Retinal pigment epithelial cell (primary cell): ENCODE measurements at regions not wholly inside any gene's neighbourhood (a gene's known extent, or its start where the extent isn't known, plus 50 kb on each side); places are given as distances from the start of the nearest gene placed in this dataset.
A peak's percentile ranks its signal among the peaks of the same experiment; 100 is the strongest.

Source experiments
- DNase-seq: peaks from one replicate; pipeline ENCODE4 v3.0.0-alpha.2; 2010; ENCODE audit warnings: low read depth
- H3K4me3 ChIP-seq: 2 replicates; pipeline ENCODE4 v1.5.1; 2011; ENCODE audit warnings: mild to moderate bottlenecking, low read length, control low read depth, moderate library complexity
- CTCF ChIP-seq: conservative IDR thresholded peaks from 2 replicates; pipeline ENCODE4 v1.5.1; 2011; ENCODE audit warnings: low read depth, low read length, control low read depth, inconsistent platforms

- DNase-seq = no peak
- no peak overlapping the region for H3K4me3 ChIP-seq
- no peak for TF ChIP-seq CTCF
Observed at GRCh38 chr13:37947419-37948140, 78.0 kb upstream of the TRPC4 start.

GRCh38 chr13:37945651-37946575 is 76.3 kb upstream of the TRPC4 start:
- no peak overlapping the region for H3K4me3 ChIP-seq
- DNase-seq = no peak
- no peak for TF ChIP-seq CTCF

DNA sequence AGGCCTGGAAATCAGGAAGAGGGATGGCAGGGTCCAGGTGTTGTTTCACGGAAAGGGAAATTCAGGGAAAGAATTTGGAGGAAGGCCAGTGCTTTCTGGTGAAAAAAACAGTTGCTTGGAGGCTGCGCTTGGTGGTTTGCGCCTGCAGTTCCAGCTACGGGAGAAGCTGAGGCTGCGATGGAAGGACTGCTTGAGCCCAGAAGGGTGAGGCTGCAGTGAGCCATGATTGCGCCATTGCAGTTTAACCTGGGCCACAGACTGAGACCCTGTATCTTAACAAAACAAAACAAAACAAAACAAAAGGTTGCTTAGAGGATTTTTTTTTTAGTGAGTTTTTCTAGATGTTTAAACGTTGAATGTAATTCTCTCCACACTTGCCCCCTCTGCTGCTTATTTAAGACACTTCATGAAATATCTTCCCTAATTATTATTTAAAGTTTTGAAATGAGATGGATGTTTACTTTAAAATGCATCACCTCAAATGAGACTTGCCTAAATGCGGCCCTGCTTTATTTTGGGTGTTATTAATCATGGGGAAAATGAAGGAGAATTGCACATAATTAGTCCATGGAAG is 75.4 kb upstream of the TRPC4 start:
- DNase-seq = no peak
- no peak overlapping the region for H3K4me3 ChIP-seq
- TF ChIP-seq CTCF = peak; percentile 6

DNA sequence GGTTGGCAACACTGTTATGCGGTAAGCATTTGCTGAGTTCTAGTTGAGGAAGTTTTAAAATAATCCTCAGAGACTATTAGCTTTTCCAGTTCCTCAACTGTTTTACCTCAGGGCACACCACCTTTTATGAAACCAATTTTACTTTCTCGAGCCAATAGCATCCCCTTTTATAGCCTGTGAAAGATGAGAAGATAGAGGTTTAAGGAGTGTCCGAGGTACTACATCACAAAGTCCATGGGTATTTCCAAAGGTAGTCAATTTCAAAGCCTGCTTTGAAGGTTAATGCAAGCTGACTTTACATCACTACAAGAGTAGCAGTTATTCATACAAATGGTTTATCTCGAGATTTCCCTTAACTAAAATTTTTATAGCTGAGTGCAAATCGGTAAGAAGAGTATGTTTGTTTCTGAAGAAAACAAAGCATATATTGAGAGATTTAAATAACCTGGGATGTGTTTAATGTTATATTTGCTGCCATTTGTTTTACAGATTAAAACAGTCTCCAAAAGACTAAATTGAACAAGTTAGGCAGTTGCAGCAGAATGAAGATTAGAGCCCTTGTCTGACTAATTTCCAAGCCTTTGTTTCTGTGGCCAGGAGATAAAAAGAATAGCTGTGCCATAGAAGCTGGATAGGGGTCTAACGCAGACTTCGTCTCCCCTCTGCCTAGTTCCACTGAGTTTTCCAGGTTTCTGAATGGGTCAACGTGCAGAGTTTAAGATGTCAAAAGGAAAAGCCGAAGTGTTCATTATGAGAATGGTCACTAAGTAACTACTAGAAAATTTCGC is 74.7 kb upstream of the TRPC4 start:
- TF ChIP-seq CTCF = no peak
- DNase-seq = no peak

DNA sequence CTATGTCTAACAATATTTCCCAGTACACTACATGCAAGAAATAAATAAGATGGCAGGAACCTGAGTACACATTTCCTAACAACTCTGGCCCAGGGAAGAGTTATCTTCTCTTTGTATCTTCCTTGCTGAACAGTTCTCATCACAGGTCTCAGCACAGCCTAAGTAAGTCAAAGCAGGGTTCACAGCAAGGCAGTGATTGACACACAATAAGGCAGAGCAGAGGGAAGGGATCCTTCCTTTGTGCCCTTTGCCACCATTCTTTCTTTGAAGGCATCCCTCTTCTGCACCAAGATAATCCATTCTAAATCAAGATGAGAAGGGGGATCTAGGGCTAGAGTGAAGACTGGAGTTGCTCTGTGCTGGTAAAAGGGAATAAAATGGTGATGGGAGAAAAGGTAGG is 73.4 kb upstream of the TRPC4 start:
- no peak overlapping the region for H3K4me3 ChIP-seq
- no peak for TF ChIP-seq CTCF
- DNase-seq = no peak

More for the DNA sequence above, 74.7 kb upstream of the TRPC4 start:
- no peak overlapping the region for H3K4me3 ChIP-seq

DNA sequence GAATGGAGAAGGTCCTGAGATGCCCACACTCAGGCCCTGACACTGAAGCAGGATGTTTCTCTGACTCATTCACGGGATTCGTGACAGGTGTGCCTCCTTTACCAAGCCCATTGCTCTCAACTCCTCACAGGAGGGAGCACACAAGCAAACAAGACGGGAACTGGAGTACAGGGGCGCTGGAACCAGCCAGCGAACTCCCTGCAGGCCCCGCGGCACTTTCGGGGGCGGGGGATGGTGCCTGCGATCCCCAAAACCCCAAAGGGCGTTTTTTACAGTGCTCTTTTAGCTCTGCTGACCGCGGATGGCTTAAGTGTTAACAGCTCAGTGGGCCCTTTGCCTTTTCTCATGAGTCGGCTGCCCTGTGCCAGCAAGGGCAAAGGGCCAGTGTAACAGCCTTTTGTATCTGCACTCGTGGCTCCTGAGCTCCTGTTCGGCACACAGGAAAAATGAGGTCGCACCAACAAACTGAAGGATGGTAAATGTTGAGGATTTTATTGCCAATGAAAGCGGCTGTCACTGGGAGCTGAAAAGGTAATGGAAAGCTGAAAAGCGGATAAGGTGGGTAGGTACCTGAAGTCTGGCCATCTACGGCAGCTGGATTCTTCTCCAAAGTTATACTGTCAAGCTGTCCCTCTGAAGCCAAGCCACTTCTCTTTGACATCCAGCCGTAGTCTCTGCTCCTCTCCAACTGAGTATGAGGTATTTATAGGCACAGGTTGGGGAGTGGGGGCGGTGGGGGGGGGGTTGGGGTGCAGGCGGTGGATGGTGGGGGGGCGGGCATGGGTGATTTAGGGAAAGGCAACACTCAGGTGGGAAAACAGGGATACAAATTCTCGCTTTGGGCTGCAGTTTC is 65.0 kb upstream of the TRPC4 start:
- no peak for TF ChIP-seq CTCF
- no peak overlapping the region for H3K4me3 ChIP-seq
- DNase-seq = no peak
